HG02840 (cell line): ENCODE measurements at regions not wholly inside any gene's neighbourhood (a gene's known extent, or its start where the extent isn't known, plus 50 kb on each side); places are given as distances from the start of the nearest gene placed in this dataset.

Source experiments
- ATAC-seq: cut with Tn5 transposase; IDR thresholded peaks from one replicate; pipeline ENCODE4 v1.9.1; 2021; ENCODE audit warnings: mild to moderate bottlenecking, moderate library complexity, moderate number of reproducible peaks; ENCODE audit not compliant: unreplicated experiment, low FRiP score

DNA sequence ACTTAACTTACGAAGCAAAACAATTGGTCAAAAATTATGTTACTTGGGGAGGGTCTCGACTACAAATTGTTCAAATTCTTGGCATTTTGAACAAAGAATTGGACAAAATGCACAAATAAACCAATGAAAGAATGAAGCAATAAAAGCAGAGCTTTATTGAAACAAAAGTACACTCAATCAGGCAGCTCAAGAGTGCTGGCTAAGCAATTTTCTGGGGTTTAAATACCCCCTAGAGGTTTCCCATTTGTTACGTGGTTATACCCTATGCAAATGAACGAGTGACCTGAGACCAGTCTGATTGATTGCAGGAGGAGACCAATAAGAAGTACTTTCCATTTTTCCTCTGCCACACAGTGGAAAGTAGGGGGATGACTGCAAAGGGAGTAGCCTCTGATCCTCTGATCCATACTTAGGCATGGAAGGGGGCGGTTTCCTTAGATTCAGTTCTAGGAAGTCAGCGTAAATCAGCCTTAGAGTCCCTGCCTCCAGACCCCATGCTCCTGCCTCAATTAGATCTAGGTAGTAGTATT, 228.6 kb downstream of the EFNB2 start:
- ATAC-seq, result no peak

DNA sequence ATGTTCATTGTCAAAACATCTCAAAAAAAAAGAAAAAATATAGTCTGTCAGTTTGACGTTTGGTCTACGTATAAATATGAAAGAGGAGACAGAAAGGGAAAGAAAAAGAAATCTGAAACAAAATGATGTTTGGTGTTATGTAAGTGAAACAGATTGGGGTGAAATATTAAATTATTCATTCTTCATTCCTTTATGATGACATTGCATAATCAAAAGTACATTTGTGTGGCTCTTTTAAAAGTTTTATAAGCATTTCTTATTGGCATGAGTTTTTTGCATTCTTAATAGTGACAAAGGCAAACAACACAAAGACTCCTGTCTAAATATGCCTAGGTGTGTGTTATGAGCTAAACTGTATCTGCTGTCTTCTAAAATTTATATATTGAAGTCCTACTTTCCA, 232.6 kb downstream of the EFNB2 start:
- ATAC-seq, result no peak

DNA sequence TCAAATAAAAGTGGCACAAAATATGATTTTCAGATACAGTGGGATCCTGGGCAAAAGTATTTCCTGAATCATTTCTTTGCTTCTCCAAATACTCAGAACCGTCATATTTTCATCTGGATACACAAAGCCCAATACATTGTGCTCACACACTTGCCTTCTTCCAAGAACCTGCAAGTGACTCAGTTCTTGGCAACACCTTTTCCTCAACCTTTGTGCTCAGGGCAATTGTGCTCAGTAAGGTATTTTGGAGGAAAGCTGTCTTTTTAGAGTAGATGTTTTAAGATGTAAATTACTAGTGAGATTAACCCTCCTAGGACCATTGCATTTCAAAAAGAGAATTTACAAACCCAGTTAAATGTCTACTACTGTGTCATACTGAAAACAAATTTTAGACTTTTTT, 233.5 kb downstream of the EFNB2 start:
- no peak for ATAC-seq

DNA sequence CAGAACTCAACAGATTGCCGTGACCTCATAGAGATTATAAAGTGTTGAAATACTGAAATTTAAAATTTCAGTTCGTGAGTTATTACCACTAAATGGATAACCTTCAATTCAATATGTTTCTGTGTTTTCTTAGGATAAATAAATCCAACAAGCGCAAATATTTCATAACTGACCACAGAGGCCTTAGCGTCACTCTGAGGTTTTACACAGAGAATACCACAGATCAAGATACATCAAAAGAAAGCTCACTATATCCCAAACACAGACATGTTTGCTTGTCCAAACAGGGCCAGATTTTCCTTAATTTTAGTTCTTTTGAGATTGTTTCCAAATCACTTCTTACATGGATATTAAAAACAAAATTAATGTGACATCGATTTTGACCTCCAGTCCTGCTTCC, 235.8 kb downstream of the EFNB2 start:
- ATAC-seq, result no peak

DNA sequence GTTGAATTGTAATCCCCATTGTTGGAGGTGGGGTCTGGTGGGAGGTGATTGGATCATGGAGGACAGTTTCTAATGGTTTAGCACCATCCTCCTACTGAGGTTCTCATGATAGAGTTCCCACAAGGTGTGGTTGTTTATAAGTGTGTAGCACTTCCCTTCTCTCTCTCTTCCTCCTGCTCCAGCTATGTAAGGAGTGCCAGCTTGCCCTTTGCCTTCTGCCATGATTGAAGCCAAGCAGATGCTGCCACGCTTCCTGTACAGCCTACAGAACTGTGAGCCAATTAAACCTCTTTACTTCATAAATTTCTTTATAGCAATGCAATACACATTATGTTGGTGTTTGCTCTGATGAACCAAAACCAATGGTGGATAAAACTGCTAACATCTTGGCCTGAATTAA, 238.2 kb downstream of the EFNB2 start:
- ATAC-seq, result no peak

DNA sequence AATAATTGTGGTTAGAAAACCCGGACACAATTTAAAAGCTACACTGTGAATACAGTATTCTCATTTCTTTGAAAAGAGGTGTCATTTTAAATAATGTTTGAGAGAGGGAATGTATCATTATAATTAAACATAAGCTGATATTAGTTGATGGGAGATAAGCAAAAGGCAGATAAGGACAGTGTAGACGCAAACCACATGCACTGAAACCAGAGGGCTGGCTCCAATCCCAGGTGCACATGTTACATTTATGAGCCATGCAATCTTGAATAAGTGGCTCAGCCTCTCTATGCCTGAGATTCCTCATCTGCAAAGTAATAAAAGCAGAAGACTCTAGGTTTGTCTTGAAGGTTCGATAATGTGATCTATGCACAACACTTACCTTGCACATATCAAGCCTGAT, 238.7 kb downstream of the EFNB2 start:
- ATAC-seq, result no peak

DNA sequence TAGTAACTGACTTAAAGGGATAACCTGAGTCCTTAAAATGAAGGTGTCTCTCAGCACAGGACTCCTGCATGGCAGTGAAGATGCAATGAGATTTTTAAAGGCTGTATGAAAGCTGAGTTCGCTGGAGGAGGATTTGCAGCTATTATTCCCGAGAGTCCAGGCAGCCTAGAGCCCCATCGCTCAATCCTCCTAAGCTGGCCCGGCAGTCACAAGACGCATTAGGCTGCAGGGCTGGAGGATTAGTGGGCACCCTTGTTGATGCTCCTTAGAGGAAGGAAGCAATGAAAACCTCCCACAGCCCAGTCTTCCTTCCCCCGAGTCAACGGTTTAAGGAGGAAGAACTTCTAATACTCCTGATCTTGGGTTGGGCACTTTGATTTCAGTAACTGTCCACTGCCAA, 239.5 kb downstream of the EFNB2 start:
- ATAC-seq, result no peak

DNA sequence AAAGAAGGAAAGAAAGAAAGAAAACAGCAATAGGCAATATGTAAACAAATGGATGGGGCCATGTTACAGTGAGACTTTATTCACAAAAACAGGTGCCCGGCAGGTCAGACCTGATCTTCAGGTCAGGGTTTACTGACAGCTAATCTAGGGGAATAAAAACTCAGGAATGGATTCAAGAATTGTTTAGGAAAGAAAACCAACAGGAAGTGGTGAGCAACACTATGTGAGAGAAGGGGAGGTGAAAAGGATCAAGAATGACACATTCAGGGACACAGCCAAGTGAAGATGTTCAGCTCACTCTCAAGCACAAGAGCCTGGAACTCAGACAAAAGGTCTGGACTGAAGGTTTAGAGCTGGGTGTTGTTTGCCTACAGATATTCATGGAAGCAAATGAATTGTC, 244.5 kb downstream of the EFNB2 start:
- no peak for ATAC-seq

DNA sequence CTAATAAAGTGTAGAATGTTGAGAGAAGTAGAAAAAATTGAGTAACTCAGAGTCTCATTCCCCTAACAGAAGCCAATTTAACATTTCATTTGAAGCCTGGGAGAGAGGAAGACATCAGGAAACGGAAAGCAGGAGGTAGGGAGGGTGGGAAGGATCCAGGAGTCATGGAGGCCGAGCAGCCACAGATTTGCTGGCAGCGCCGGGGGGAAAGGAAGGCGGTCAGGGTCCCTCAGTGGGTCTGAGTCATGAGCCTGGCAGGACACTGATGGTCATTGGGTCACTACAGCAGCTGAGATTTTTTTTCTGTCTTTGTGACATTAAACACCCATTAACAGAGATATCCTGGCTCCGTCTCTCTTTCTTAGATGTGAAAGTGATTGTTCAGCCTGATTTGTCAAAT, 248.1 kb downstream of the EFNB2 start:
- no peak for ATAC-seq

DNA sequence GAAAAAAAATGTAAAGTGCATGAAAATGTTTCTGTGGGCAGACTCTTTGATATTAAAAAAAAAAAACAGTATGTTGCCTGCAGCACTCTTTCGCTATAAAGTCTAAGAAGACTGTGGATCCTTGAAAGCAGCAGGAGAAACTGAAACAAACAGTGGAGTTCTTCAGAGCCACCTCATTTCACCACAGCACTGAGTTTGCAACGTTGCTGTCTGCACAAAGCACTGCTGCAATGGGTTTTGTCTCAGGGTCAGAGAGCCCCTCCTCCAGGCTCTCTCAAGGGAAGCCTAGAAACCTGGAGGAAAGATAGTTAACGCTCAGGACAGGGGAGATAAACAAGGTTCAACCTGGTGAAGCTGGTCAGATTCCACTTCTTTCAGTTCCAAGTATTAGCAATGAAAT, 248.7 kb downstream of the EFNB2 start:
- no peak for ATAC-seq

DNA sequence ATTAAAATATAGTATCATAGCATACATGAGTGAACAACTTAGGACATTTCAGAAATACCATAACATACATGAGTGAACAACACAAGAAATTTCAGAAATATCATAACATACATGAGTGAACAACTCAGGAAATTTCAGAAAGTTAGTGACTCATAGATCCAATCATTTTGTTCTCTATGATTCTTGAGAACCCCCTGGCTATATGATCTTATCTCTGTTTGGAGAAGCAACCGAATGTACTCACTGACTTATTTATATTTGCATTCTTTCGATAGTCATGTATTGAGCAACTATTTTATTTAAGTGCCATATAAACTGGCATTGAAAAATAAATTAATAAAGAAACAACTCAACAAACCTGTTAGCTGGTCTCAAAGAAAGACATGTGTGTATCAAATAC, 251.1 kb downstream of the EFNB2 start:
- ATAC-seq, result no peak

DNA sequence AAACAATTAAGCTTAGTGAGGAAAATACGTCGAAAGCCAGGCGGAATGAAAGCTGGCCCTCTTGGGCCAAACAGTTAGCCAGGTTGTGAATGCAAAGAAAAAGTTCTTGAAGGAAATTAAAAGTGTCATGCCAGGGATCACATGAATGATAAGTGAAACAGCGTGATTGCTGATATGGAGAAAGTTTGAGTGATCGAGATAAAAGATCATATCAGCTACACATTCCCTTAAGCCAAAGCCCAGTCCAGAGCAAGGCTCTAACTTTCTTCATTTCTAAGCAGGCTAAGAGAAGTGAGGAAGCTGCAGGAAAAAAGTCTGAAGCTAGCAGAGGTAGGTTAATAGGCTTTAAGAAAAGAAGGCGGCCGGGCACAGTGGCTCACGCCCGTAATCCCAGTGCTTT, 254.0 kb downstream of the EFNB2 start:
- no peak for ATAC-seq

DNA sequence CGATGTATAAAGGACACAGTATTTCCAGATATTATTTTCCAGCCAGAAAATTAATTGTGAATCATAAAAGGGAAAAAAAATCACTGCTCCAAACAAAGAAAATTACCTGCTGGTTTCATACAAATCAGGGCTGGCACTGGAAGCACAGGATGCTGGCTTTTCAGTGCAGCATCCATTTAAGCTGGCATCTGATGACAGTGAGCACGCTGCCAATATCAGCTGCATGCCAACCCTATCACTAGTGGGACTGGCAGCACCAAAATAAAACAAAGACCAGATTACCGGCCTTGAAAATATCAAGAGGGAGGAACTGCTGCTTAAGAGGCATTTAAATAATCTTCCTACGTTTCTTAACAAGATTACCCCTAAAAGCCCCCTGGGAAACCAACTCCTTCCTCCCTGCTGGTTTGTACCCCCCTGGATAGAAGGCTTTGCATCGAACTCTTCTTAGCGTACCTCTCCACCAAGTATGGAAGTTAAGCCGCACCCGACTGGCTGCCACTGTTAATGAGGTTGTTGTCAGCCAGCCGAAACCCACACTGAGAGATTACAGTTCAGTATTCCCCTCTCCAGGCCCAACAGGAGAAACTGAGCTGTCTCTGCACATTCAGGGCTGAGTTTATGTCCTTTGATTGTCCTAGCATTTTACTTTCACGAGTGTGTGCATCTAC, 257.8 kb downstream of the EFNB2 start:
- no peak for ATAC-seq

DNA sequence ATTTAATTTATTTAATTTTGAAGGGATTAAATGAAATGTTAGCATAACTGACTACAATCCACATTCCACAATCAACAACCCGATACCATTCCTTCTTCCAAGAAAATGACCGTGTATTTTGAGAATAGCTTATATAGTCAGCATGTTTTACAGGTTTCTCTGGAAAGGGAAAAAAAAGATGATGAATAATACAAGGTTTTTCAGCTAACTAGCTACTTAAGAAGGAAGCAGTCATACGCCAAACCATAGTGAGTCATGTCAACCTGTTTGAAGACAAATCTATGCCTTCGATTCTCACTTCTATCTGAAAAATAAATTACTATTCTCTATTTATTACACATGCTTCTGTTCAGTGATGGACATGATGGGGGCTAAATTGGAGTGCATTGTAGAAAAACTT, 258.6 kb downstream of the EFNB2 start:
- no peak for ATAC-seq

DNA sequence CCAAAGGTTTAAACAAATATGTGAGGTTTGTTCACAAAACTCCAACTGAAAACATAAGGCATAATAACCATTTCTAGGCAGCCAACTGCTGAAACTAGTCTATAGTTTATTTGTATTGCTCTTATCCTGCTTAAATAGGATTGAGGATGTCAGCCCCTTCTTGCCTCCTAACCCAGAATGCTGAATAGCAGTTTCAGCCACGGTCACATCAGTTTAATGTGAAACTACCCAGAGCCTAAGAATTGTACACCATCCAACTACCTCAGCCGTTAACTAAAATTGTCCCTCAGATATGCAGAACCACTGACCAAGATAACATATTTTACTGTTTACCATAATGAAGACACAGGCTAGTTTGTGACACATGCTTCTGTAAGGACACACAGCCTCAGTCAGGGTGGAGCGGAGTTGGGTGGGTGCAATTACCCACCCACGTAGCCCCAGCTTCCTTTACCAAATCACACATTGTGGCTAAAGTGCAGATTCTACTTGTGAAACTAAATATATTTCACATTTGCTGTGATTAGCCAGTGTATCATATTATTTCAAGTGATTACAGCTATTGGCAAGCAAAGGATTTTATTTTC, 259.9 kb downstream of the EFNB2 start:
- ATAC-seq, result no peak

DNA sequence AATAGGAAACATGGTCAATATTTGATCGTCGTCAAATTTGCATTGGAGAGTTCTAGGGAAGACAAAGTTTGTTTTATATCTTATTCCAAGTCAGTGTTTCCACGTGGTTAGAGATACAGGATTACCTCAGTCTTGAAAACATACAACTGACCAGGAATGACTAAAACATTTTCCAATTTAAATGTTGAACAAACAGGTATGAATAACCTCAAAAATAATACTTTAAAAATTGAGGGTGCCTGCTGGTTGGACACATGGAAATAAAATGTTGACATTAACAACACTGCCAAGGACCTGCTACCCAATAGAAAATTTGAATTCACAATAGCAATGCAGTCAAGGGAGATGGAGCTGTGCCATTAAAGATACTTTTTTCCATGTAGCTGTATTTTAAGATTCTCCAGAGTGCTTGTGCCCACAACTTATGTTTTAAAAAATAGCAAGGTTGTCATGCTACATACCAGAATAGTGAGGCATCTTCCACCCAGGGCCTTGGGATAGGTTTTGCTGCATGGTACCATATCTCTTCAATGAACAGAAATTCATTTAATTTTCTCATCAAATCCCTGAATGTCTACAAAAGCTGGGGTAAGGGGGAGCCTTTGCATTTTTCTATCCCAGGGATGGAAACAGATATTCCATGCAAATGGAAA, 260.8 kb downstream of the EFNB2 start:
- no peak for ATAC-seq

DNA sequence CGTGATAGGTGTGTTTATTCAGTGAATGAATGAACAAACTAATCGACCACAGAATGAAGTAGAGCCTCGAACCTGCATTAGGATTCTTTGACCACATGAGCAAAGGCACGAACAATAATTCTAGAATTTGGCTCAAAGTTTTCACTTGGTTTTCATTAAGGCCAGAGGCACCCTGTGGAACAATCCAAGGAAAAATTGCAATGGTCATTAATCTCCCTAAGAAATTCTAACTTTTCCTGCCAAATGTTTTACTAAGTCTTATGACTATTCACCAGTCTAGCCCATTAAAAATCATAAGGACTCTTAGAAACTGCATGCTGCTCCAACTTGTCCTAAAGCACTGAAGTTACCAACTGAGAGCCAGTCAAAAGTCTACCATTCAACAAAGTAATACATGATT, 271.7 kb downstream of the EFNB2 start:
- no peak for ATAC-seq

DNA sequence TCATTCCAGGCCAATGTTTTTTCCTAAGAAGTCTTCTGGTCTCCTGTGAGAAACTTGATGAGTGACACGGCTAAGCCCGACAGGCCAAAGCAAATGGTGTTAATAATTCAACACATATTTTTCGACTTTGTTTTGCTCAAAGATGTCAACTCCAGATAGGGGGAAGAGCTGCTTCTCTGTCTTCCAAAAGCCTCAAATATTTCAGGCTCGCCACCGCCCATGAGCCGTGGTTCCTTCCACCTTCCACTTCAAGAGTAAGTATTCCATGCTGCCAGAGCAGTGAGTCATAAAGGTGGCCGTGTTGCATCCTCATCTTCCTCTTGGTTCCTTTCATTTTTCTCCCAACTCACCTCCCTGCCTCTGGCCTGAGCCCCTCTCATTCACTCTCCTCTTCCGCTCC, 272.6 kb downstream of the EFNB2 start:
- no peak for ATAC-seq

DNA sequence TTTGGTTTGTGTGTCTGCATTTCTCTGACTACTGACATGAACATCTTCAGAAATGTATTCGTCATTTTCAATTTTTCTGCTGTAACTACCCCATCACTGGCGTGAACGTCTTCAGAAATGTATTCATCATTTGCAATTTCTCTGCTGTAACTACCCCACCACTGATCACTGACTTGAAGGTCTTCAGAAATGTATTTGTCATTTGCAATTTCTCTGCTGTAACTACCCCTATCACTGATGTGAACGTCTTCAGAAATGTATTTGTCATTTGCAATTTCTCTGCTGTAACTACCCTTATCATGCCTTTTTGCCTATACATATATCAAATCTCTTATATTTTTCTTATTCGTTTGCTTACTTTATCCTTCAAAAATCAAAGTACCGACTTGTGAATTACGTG, 274.0 kb downstream of the EFNB2 start:
- ATAC-seq, result no peak

DNA sequence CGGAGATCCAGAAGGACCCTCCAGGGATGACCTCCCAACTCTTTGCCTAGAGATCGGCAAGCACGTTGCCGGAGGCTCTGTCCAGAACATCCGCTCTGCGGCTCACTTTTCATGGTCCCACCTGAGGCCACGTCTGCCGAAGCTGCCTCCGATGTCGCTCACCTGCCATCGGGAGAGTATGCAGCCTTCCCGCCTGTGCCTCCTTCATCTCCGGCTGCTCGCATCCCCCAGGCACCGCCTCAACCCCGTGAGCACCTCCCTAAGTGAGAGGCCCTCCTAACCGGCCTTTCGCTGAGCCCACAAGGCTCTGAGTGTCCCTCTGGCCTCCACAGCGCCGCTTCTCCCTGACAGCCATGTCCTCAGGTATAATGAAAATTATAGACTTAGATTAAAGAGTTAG, 275.1 kb downstream of the EFNB2 start:
- no peak for ATAC-seq

DNA sequence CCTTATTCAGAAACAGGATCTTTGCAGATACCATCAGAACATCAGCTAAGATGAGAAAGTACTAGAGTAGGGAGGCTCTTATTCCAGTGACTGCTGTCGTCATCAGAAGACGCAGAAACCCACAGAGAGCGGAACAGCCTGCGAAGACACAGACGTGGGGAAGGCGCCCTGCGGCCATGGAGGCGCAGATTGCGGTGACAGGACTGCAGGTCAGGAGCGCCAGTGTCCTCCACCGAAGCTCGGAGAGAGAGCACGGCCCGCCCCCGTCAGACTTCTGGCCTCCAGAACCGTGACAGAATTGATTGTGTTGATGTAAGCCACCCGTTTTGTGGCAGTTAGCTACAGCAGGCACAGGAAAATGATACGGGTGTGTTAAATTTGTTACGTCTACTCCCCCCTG, 275.5 kb downstream of the EFNB2 start:
- ATAC-seq, result no peak

DNA sequence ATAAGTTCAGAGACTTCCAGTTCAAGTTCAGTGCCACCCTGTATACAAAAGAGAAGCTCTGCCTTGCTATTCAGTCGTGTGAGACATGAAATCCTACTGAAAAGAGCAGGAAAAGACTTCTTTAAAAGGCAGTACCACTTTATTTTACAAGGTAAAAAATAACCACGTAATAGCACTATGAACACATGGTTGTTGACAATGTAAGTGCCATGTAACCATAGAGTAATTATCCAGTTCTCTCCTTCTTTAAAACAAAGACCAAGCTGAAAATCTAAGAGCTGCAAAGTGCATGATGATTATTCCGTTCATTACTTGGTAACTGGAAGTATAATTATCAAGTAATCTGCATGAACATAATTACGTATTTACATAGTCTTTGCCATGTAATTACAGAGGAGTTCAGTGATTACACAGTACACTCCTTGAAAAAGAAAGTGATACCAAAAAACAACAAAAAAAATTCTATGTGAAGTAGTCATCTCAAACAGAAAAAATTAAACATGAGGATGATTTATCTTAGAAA, 288.7 kb downstream of the EFNB2 start:
- ATAC-seq, result no peak
